Activated CD4-positive, alpha-beta T cell treated with anti-CD3 and anti-CD28 coated beads, Interleukin-2, amount 50 U/mL, for 1 hour (primary cell): ENCODE measurements at regions not wholly inside any gene's neighbourhood (a gene's known extent, or its start where the extent isn't known, plus 50 kb on each side); places are given as distances from the start of the nearest gene placed in this dataset.
"Not testable (repeated sequence)": the region's sequence is repeated elsewhere in the genome, so short reads cannot be mapped to it uniquely, and the experiment has no call there.

ENCODE experiments used
- DNase-seq: peaks from one replicate; pipeline ENCODE4 v3.0.0-alpha.2; 2020

GRCh38 chr1:189962181-189962580 is 515.5 kb downstream of the BRINP3 start:
- no peak for DNase-seq

GRCh38 chr1:189970331-189971230 is 507.1 kb downstream of the BRINP3 start:
- DNase-seq: no peak

GRCh38 chr1:189971656-189972055 is 506.0 kb downstream of the BRINP3 start:
- DNase-seq: no peak

- no peak for DNase-seq
Observed at GRCh38 chr1:189977184-189977583, 500.5 kb downstream of the BRINP3 start.

GRCh38 chr1:189983166-189983890 is 494.3 kb downstream of the BRINP3 start:
- DNase-seq: no peak

- DNase-seq: no peak
Observed at GRCh38 chr1:189986516-189986915, 491.1 kb downstream of the BRINP3 start.

- DNase-seq: no peak
Observed at GRCh38 chr1:189987509-189987908, 490.2 kb downstream of the BRINP3 start.

GRCh38 chr1:189992856-189993255 is 484.8 kb downstream of the BRINP3 start:
- no peak for DNase-seq

- DNase-seq: no peak
Observed at GRCh38 chr1:190000365-190000872, 477.2 kb downstream of the BRINP3 start.

GRCh38 chr1:190001187-190001586 is 476.5 kb downstream of the BRINP3 start:
- DNase-seq: no peak

GRCh38 chr1:190003376-190003775 is 474.3 kb downstream of the BRINP3 start:
- DNase-seq: no peak

GRCh38 chr1:190011585-190011984 is 466.1 kb downstream of the BRINP3 start:
- DNase-seq: no peak

GRCh38 chr1:190019151-190019550 is 458.5 kb downstream of the BRINP3 start:
- DNase-seq: not testable (repeated sequence)

- no peak for DNase-seq
Observed at GRCh38 chr1:190019717-190020116, 457.9 kb downstream of the BRINP3 start.

GRCh38 chr1:190022709-190023108 is 455.0 kb downstream of the BRINP3 start:
- DNase-seq: no peak

- no peak for DNase-seq
Observed at GRCh38 chr1:190029441-190029840, 448.2 kb downstream of the BRINP3 start.

GRCh38 chr1:190043655-190044054 is 434.0 kb downstream of the BRINP3 start:
- no peak for DNase-seq

GRCh38 chr1:190046231-190046630 is 431.4 kb downstream of the BRINP3 start:
- DNase-seq: no peak
